Kidney epithelial cell (primary cell): ENCODE measurements at regions not wholly inside any gene's neighbourhood (a gene's known extent, or its start where the extent isn't known, plus 50 kb on each side); places are given as distances from the start of the nearest gene placed in this dataset.
"Not testable (repeated sequence)": the region's sequence is repeated elsewhere in the genome, so short reads cannot be mapped to it uniquely, and the experiment has no call there.

Experiments
- DNase-seq: peaks from one replicate; pipeline ENCODE4 v3.0.0-alpha.2; 2010; ENCODE audit warnings: low read depth
- H3K27me3 ChIP-seq: 2 replicates; pipeline ENCODE4 v1.6.0; 2011; ENCODE audit warnings: low read length; ENCODE audit not compliant: control insufficient read depth, insufficient read depth
- H3K36me3 ChIP-seq: 2 replicates; pipeline ENCODE4 v1.5.1; 2011; ENCODE audit warnings: low read length; ENCODE audit not compliant: control insufficient read depth, insufficient read depth
- H3K4me3 ChIP-seq: 2 replicates; pipeline ENCODE4 v1.5.1; 2011; ENCODE audit warnings: low read depth, mild to moderate bottlenecking, control low read depth, low read length
- CTCF ChIP-seq: IDR thresholded peaks from 2 replicates; pipeline ENCODE4 v1.5.1; 2011; ENCODE audit warnings: mild to moderate bottlenecking, moderate library complexity, low read length, control low read depth, inconsistent platforms; ENCODE audit not compliant: insufficient read depth, poor library complexity, severe bottlenecking

DNA sequence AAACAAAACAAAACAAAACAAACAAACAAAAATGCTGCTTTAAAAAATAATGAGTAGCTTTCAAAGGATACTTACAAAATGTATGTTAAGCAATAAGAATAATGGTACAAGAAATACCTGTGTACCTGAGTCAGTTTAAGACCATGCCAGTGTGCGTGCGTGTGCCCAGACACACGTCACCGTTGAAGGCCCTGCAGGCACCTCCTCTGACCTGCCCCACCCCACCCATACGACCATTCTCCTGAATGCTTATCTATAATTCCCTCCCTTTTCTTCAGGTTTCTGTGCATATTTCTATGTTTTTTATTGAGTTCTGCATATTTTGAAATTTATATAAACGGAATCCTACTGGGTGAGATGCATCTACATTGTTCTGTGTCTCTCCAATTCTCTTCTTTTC is 374.2 kb upstream of the KLF6 start:
- no peak for TF ChIP-seq CTCF
- H3K36me3 ChIP-seq: no peaks in the 10 kb centered on the region
- no peak overlapping the region for H3K4me3 ChIP-seq
- H3K27me3 ChIP-seq: no peaks in the 10 kb centered on the region
- no peak for DNase-seq

DNA sequence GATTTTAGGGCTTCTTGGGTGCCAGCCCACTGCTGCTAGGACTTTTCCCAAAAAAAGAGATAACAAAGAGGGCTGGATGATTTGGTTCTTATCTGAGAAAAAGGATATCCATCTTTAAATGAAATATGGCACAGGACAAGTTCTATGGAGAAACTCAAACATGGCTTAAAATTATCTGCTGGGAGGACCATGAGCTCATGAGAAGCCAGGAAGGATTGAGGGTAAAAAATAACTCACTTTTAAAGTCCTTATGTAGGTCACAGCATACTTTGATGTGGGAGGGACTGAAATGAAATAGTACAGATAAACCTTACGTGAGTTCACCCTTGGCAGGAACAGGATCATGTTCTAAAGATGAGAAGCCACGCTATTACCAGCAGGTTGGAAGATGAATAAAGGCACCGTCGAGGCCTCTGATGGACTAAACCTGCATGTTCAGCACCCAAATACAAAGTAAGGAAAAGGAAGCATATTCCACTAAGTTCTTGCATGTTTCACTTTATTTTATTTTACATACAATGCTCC is 369.2 kb upstream of the KLF6 start:
- no peak for TF ChIP-seq CTCF
- Histone ChIP-seq H3K27me3 (no peaks in the 10 kb centered on the region), H3K4me3 (no peak overlapping the region), H3K36me3 (no peaks in the 10 kb centered on the region)
- DNase-seq: no peak

DNA sequence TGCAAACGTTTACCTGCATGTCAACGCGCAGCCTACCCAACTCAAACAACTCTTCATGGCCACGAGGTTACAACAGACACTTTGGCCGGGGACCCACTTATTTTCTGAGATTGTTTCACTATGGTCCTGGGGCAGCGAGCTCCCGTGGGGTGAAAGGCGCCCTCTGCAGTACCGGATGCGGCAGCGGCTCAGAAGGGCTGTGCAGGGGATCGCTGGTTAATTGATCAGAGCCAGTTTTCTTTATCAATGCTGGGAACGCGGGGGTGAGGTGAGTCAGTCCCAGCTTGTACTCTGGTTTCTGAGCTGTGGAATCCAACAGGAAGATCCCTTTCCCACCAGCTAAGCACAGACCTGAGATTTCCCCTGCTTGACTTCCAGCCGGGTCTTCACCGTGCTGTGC is 366.5 kb upstream of the KLF6 start:
- no peak overlapping the region for H3K4me3 ChIP-seq
- no peaks in the 10 kb centered on the region for H3K36me3 ChIP-seq
- TF ChIP-seq CTCF: no peak
- no peaks in the 10 kb centered on the region for H3K27me3 ChIP-seq
- no peak for DNase-seq

- no peak overlapping the region for H3K4me3 ChIP-seq
- no peak for DNase-seq
- H3K27me3 ChIP-seq: no peaks in the 10 kb centered on the region
- no peak for TF ChIP-seq CTCF
- H3K36me3 ChIP-seq: no peaks in the 10 kb centered on the region
Measured at GRCh38 chr10:4150676-4151075, 365.7 kb upstream of the KLF6 start.

GRCh38 chr10:4149460-4149859 is 364.5 kb upstream of the KLF6 start:
- not testable (repeated sequence) for H3K4me3 ChIP-seq, H3K36me3 ChIP-seq, H3K27me3 ChIP-seq, DNase-seq

- H3K36me3 ChIP-seq: no peaks in the 10 kb centered on the region
- no peak for TF ChIP-seq CTCF
- H3K27me3 ChIP-seq: no peaks in the 10 kb centered on the region
- no peak overlapping the region for H3K4me3 ChIP-seq
- DNase-seq: no peak
Measured at GRCh38 chr10:4147245-4147644, 362.2 kb upstream of the KLF6 start.
